Astrocyte (in vitro differentiated cells and primary cell): ENCODE measurements at regions not wholly inside any gene's neighbourhood (a gene's known extent, or its start where the extent isn't known, plus 50 kb on each side); places are given as distances from the start of the nearest gene placed in this dataset.
A peak's percentile ranks its signal among the peaks of the same experiment; 100 is the strongest.

Experiments
- DNase-seq: peaks from one replicate; pipeline ENCODE4 v3.0.0-alpha.2; 2010; ENCODE audit warnings: low read depth
- FAIRE-seq: peaks from 2 replicates; lab custom pipeline; 2011; peaks lifted over from hg19 to GRCh38; lab: Jason Lieb, UNC
- H2AFZ ChIP-seq: 2 replicates; pipeline ENCODE4 v1.6.0; 2012; ENCODE audit warnings: low read depth, low read length, inconsistent platforms
- H3K27ac ChIP-seq: 2 replicates; pipeline ENCODE4 v1.5.1; 2011; ENCODE audit warnings: low read depth, low read length, inconsistent platforms
- H3K27me3 ChIP-seq: 2 replicates; pipeline ENCODE4 v1.6.0; 2011; ENCODE audit warnings: low read length, inconsistent platforms; ENCODE audit not compliant: insufficient read depth
- H3K36me3 ChIP-seq: 2 replicates; pipeline ENCODE4 v1.5.1; 2011; ENCODE audit warnings: low read length, inconsistent platforms; ENCODE audit not compliant: insufficient read depth
- H3K4me1 ChIP-seq: 2 replicates; pipeline ENCODE4 v1.5.1; 2011; ENCODE audit warnings: low read length, inconsistent platforms; ENCODE audit not compliant: insufficient read depth
- H3K4me2 ChIP-seq: 2 replicates; pipeline ENCODE4 v1.6.0; 2012; ENCODE audit warnings: low read length, inconsistent platforms
- H3K4me3 ChIP-seq: 2 replicates; pipeline ENCODE4 v1.5.1; 2011; ENCODE audit warnings: low read depth, mild to moderate bottlenecking, low read length, inconsistent platforms; ENCODE audit not compliant: insufficient read depth
- H3K79me2 ChIP-seq: 2 replicates; pipeline ENCODE4 v1.6.0; 2012; ENCODE audit warnings: mild to moderate bottlenecking, low read length, inconsistent platforms; ENCODE audit not compliant: insufficient read depth
- H3K9ac ChIP-seq: 2 replicates; pipeline ENCODE4 v1.6.0; 2012; ENCODE audit warnings: mild to moderate bottlenecking, low read length, inconsistent platforms
- H3K9me3 ChIP-seq: 2 replicates; pipeline ENCODE4 v1.5.1; 2012; ENCODE audit warnings: low read depth, mild to moderate bottlenecking, low read length, inconsistent platforms; ENCODE audit not compliant: insufficient read depth
- H4K20me1 ChIP-seq: 2 replicates; pipeline ENCODE4 v1.6.0; 2012; ENCODE audit warnings: low read length, inconsistent platforms; ENCODE audit not compliant: insufficient read depth
- H3K27ac Mint-ChIP-seq: one replicate; pipeline ENCODE4 v1.8.0; 2021; ENCODE audit warnings: mild to moderate bottlenecking, mixed read lengths; ENCODE audit not compliant: unreplicated experiment
- H3K27me3 Mint-ChIP-seq: one replicate; pipeline ENCODE4 v1.8.0; 2021; ENCODE audit warnings: low read depth, mixed read lengths; ENCODE audit not compliant: unreplicated experiment
- H3K36me3 Mint-ChIP-seq: one replicate; pipeline ENCODE4 v1.8.0; 2021; ENCODE audit warnings: low read depth, mixed read lengths; ENCODE audit not compliant: unreplicated experiment
- H3K4me1 Mint-ChIP-seq: one replicate; pipeline ENCODE4 v1.8.0; 2021; ENCODE audit warnings: low read depth, mixed read lengths; ENCODE audit not compliant: unreplicated experiment
- H3K4me3 Mint-ChIP-seq: one replicate; pipeline ENCODE4 v1.8.0; 2021; ENCODE audit warnings: mild to moderate bottlenecking, moderate library complexity, mixed read lengths; ENCODE audit not compliant: unreplicated experiment
- H3K9me3 Mint-ChIP-seq: one replicate; pipeline ENCODE4 v1.8.0; 2021; ENCODE audit warnings: mild to moderate bottlenecking, mixed read lengths; ENCODE audit not compliant: unreplicated experiment
- CTCF ChIP-seq: IDR thresholded peaks from 2 replicates; pipeline ENCODE4 v1.5.1; 2011; ENCODE audit warnings: low read depth, mild to moderate bottlenecking, inconsistent platforms, low read length, moderate library complexity; ENCODE audit not compliant: insufficient read depth
- EZH2 ChIP-seq: IDR thresholded peaks from 2 replicates; pipeline ENCODE4 v1.6.1; 2012; ENCODE audit warnings: mild to moderate bottlenecking, low read length, inconsistent platforms; ENCODE audit not compliant: insufficient read depth

GRCh38 chr15:70248116-70249025 lies 150.7 kb upstream of the TLE3 start:
- no peak overlapping the region for H3K4me3 Mint-ChIP-seq

GRCh38 chr15:70247281-70247680 lies 149.6 kb upstream of the TLE3 start:
- no peak overlapping the region for H3K4me3 ChIP-seq
- H2AFZ ChIP-seq, result no peak overlapping the region
- no peak overlapping the region for H3K9ac ChIP-seq
- FAIRE-seq (no peak), DNase-seq (no peak)
- peaks cover 7% of the 10 kb centered on the region for H3K27me3 ChIP-seq
- Mint-ChIP-seq H3K4me3 (no peak overlapping the region), H3K36me3 (no peaks in the 10 kb centered on the region), H3K27ac (no peak overlapping the region), H3K4me1 (peaks cover 16% of the 10 kb centered on the region), H3K9me3 (no peaks in the 10 kb centered on the region), H3K27me3 (peaks cover 71% of the 10 kb centered on the region)
- H3K79me2 ChIP-seq, result no peaks in the 10 kb centered on the region
- no peaks in the 10 kb centered on the region for H3K9me3 ChIP-seq
- no peaks in the 10 kb centered on the region for H3K4me1 ChIP-seq
- no peaks in the 10 kb centered on the region for H4K20me1 ChIP-seq
- no peaks in the 10 kb centered on the region for H3K36me3 ChIP-seq
- H3K27ac ChIP-seq, result no peak overlapping the region
- H3K4me2 ChIP-seq, result no peak overlapping the region
- no peak for TF ChIP-seq CTCF
- no peak for TF ChIP-seq EZH2

More at GRCh38 chr15:70248116-70249025, 150.7 kb upstream of the TLE3 start:
- DNase-seq, result no peak
- Histone ChIP-seq H3K4me3 (no peak overlapping the region), H3K36me3 (no peaks in the 10 kb centered on the region), H4K20me1 (no peaks in the 10 kb centered on the region), H2AFZ (peak overlapping the region; percentile 7), H3K27me3 (peaks cover 10% of the 10 kb centered on the region), H3K4me2 (no peak overlapping the region), H3K27ac (no peak overlapping the region), H3K9ac (no peak overlapping the region), H3K9me3 (no peaks in the 10 kb centered on the region), H3K4me1 (no peaks in the 10 kb centered on the region), H3K79me2 (no peaks in the 10 kb centered on the region)
- FAIRE-seq, result no peak
- TF ChIP-seq EZH2, result no peak
- no peak for TF ChIP-seq CTCF
- Mint-ChIP-seq H3K4me1 (peaks cover 16% of the 10 kb centered on the region), H3K27me3 (peaks cover 67% of the 10 kb centered on the region), H3K27ac (no peak overlapping the region), H3K36me3 (no peaks in the 10 kb centered on the region), H3K9me3 (no peaks in the 10 kb centered on the region)
